GM12878 (cell line): ENCODE measurements at regions not wholly inside any gene's neighbourhood (a gene's known extent, or its start where the extent isn't known, plus 50 kb on each side); places are given as distances from the start of the nearest gene placed in this dataset.

ENCODE experiments used
- CTCF ChIP-seq, 3 experiments: IDR thresholded peaks in 2 of 3; conservative IDR thresholded peaks in 1 of 3; 2 replicates each; pipeline ENCODE4 v1.5.1; 2011; ENCODE audit warnings: low read depth in 3 of 3, low read length in 3 of 3, mild to moderate bottlenecking in 3 of 3, control low read depth in 2 of 3, moderate library complexity in 2 of 3, inconsistent platforms in 1 of 3, mixed read lengths in 1 of 3; ENCODE audit not compliant: control insufficient read depth in 2 of 3, insufficient read depth in 1 of 3; ENCODE audit errors: extremely low read depth in 1 of 3
- MYC ChIP-seq: IDR thresholded peaks from 2 replicates; pipeline ENCODE4 v1.6.1; 2011; ENCODE audit warnings: mild to moderate bottlenecking, low read length, moderate library complexity, inconsistent platforms; ENCODE audit not compliant: insufficient read depth, insufficient replicate concordance, insufficient read length, severe bottlenecking
- NFIC ChIP-seq: IDR thresholded peaks from 2 replicates; pipeline ENCODE4 v1.6.1; 2012; ENCODE audit warnings: low read depth, mild to moderate bottlenecking, inconsistent platforms, low read length, moderate library complexity
- NFYA ChIP-seq: IDR thresholded peaks from 2 replicates; pipeline ENCODE4 v1.6.1; 2011; ENCODE audit warnings: low read depth, mild to moderate bottlenecking, low read length, improper control_type of control experiment, borderline replicate concordance
- POLR2AphosphoS5 ChIP-seq: IDR thresholded peaks from 2 replicates; pipeline ENCODE4 v1.6.1; 2011; ENCODE audit warnings: mild to moderate bottlenecking, low read length, inconsistent platforms
- RAD21 ChIP-seq: IDR thresholded peaks from 2 replicates; pipeline ENCODE4 v1.6.1; 2011; ENCODE audit warnings: mild to moderate bottlenecking, low read depth, low read length, moderate library complexity; ENCODE audit not compliant: insufficient read depth
- RFX5 ChIP-seq: IDR thresholded peaks from 2 replicates; pipeline ENCODE4 v1.6.1; 2011; ENCODE audit warnings: low read depth, low read length, improper control_type of control experiment
- TAF1 ChIP-seq: IDR thresholded peaks from 2 replicates; pipeline ENCODE4 v1.6.1; 2011; ENCODE audit warnings: mild to moderate bottlenecking, low read depth, low read length, borderline replicate concordance
- USF1 ChIP-seq: IDR thresholded peaks from 2 replicates; pipeline ENCODE4 v1.6.1; 2011; ENCODE audit warnings: borderline replicate concordance, low read depth, mild to moderate bottlenecking, moderate library complexity, mixed read lengths, low read length; ENCODE audit not compliant: insufficient read depth; ENCODE audit errors: extremely low read length

GRCh38 chr21:20257052-20257740 is 741.0 kb upstream of the NCAM2 start:
- no peak for TF ChIP-seq NFYA
- no peak for TF ChIP-seq TAF1
- TF ChIP-seq RFX5: no peak
- no peak for TF ChIP-seq USF1
- TF ChIP-seq RAD21: no peak
- TF ChIP-seq POLR2AphosphoS5: no peak
- TF ChIP-seq NFIC: no peak
- TF ChIP-seq CTCF (IDR thresholded peaks at IDR 0.05 in 2 of 3, conservative IDR thresholded peaks at IDR 0.05 in 1 of 3; ENCODE audit: control insufficient read depth in 2 of 3, extremely low read depth in 1 of 3, insufficient read depth in 1 of 3, low read depth in 3 of 3, low read length in 3 of 3): no peak
- no peak for TF ChIP-seq MYC
